ENCODE measurements at regions not wholly inside any gene's neighbourhood (a gene's known extent, or its start where the extent isn't known, plus 50 kb on each side); places are given as distances from the start of the nearest gene placed in this dataset.

DNA sequence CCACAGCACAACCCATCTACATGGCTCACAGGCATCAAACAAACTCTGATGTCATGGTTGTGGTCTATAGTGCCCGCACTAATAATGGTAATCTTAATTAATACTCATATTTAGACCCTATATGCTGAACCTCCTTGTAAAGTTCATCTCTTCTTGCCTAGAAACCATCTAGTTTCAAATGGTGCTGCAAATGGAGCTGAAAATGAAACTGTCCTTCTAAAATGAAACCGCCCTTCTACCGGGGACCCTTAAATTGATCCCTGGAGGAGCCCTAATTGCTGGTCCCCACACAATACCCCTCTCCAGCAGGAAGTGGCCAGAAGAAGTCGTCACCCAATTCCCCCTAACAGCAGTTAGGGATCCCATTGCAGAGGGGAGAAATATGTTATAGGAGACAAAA is 612.6 kb downstream of the MRPL39 start:
- no peak overlapping the region for H3K4me3 ChIP-seq (ENCODE audit: low read depth, low read length)
- TF ChIP-seq, protein P1, sequence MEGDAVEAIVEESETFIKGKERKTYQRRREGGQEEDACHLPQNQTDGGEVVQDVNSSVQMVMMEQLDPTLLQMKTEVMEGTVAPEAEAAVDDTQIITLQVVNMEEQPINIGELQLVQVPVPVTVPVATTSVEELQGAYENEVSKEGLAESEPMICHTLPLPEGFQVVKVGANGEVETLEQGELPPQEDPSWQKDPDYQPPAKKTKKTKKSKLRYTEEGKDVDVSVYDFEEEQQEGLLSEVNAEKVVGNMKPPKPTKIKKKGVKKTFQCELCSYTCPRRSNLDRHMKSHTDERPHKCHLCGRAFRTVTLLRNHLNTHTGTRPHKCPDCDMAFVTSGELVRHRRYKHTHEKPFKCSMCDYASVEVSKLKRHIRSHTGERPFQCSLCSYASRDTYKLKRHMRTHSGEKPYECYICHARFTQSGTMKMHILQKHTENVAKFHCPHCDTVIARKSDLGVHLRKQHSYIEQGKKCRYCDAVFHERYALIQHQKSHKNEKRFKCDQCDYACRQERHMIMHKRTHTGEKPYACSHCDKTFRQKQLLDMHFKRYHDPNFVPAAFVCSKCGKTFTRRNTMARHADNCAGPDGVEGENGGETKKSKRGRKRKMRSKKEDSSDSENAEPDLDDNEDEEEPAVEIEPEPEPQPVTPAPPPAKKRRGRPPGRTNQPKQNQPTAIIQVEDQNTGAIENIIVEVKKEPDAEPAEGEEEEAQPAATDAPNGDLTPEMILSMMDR (IDR thresholded peaks at IDR 0.05; ENCODE audit: low read depth, low read length): no peak
- no peak for DNase-seq (ENCODE audit: low read depth, low spot score)
- in situ Hi-C loops (cut with HindIII; ENCODE audit: low sequenced_read_pairs): no loop called here

DNA sequence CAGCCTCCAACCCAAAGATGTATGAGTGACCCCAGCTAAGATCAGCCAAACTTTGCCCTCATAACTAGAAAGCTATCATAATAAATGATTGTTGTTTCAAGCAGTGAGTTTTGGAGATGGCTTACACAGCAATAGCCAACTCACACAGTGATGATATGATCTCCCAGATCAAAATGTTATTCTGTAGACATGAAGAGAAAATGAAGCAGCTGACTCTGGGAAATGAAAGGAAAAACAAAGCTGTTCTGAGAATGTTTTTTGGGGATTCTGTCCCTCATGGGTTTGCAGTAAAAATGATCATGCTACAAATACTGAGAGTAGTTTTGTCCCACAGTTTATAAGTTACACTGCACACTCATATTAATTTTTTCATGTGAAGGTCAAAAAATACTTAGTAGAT is 617.8 kb downstream of the MRPL39 start:
- TF ChIP-seq, protein P1 (IDR thresholded peaks at IDR 0.05; ENCODE audit: low read depth, low read length): no peak
- H3K4me3 ChIP-seq (ENCODE audit: low read depth, low read length): no peak overlapping the region
- DNase-seq (ENCODE audit: low read depth, low spot score): no peak
- in situ Hi-C loops (cut with HindIII; ENCODE audit: low sequenced_read_pairs): no loop called here

DNA sequence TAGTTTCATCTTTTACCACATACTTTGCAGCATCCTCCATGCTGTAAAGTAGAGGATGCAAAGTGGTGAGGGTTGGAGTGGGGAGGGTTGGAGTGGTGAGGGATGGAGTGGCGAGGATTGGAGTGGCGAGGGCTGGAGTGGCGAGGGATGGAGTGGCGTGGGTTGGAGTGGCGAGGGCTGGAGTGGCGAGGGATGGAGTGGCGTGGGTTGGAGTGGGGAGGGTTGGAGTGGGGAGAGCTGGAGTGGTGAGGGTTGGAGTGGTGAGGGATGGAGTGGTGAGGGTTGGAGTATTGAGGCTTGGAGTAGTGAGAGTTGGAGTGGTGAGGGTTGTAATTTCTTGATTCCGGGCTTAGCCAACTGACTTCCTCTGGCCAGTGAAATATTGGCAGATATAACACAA is 618.3 kb downstream of the MRPL39 start:
- TF ChIP-seq, protein P1 (IDR thresholded peaks at IDR 0.05; ENCODE audit: low read depth, low read length): no peak
- H3K4me3 ChIP-seq (ENCODE audit: low read depth, low read length): no peak overlapping the region
- in situ Hi-C loops (cut with HindIII; ENCODE audit: low sequenced_read_pairs): no loop called here
- DNase-seq (ENCODE audit: low read depth, low spot score): no peak

DNA sequence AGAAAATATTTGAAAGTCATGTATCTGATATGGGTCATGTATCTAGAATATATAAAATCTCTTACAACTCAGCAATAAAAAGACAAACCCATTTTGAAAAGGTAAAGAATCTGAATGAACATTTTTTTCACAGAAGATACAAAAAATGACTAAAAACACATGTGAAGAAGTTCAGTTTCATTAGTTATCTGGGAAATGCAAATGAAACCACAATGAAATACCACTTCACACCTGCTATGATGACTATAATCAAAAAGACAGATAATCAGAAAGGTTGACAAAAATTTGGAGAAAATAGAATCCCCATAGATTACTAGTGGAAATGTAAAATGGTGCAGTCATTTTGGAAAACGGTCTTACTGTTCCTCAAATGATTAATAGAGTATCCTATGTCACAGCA is 631.0 kb downstream of the MRPL39 start:
- no peak overlapping the region for H3K4me3 ChIP-seq (ENCODE audit: low read depth, low read length)
- DNase-seq (ENCODE audit: low read depth, low spot score): no peak
- TF ChIP-seq, protein P1 (IDR thresholded peaks at IDR 0.05; ENCODE audit: low read depth, low read length): no peak
- in situ Hi-C loops (cut with HindIII; ENCODE audit: low sequenced_read_pairs): no loop called here

DNA sequence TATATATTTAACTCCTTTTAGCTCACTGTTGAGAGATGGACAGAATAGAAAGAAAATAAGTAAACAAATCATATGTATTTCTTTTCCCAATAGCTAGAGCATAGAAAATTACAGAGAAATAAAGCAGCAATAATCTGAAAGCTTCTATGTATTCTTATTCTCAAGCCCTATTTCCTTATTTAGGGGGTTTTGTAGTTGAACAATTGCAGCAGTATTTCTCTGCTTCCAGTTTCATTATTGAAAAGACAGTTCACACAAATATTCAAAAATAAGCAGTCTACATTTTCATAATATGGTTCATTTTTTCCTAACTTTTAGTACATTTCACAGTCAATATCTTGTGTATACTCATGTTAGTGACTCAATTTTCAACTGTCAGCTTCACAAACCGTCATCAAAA is 638.2 kb downstream of the MRPL39 start:
- TF ChIP-seq, protein P1 (IDR thresholded peaks at IDR 0.05; ENCODE audit: low read depth, low read length): no peak
- DNase-seq (ENCODE audit: low read depth, low spot score): no peak
- in situ Hi-C loops (cut with HindIII; ENCODE audit: low sequenced_read_pairs): no loop called here
- H3K4me3 ChIP-seq (ENCODE audit: low read depth, low read length): no peak overlapping the region

DNA sequence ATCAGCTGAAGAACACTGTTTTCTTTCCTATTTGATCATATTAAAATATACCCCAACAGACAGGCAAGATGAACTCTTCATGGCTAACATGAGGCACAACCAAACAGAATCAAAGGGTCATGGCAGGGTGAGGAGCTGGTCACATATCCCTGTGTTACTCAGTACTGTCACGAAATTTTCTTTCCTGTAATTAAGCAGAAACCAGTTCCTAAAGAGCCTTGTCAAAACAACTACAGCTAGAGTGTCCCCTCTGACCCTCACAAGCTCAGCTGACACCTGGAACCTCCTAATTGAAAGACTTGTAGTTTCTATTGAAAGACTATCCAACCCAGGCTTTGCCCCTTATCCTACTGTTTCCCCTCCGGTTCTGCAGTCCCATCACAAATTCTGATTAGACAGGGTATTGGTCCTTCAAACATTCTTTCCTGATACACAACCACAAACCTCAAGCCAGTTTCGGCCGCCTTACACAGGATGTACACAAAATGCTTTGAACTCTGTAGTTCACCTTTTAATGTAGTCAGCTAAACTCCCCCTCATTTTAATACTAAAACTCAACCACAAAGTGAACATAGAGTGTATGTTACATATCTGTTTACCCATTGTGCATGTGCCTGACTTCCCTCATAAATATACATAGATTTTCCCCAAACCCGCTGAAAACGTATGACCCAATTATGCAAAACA is 651.9 kb downstream of the MRPL39 start:
- H3K4me3 ChIP-seq (ENCODE audit: low read depth, low read length): no peak overlapping the region
- no peak for DNase-seq (ENCODE audit: low read depth, low spot score)
- TF ChIP-seq, protein P1 (IDR thresholded peaks at IDR 0.05; ENCODE audit: low read depth, low read length): no peak
- in situ Hi-C loops (cut with HindIII; ENCODE audit: low sequenced_read_pairs): no loop called here
